Lung (tissue), 11 donors: ENCODE measurements at regions not wholly inside any gene's neighbourhood (a gene's known extent, or its start where the extent isn't known, plus 50 kb on each side); places are given as distances from the start of the nearest gene placed in this dataset.
"Not testable (repeated sequence)": the region's sequence is repeated elsewhere in the genome, so short reads cannot be mapped to it uniquely, and the experiment has no call there.

Source experiments
- ATAC-seq: fragments of 200-7000 bp; cut with Tn5 transposase; one replicate; pipeline ENCODE4 v1.9.1; 2020; ENCODE audit warnings: moderate number of reproducible peaks; ENCODE audit not compliant: insufficient read depth, low FRiP score
- DNase-seq, 3 donors: peaks; one replicate each; pipeline ENCODE4 v3.0.0-alpha.2; 2013 to 2017
- H3K27ac ChIP-seq, 2 donors: one replicate each; pipeline ENCODE4 v1.5.1; 2013; ENCODE audit warnings: mild to moderate bottlenecking in 2 of 2, moderate library complexity in 2 of 2, control low read depth in 1 of 2, inconsistent platforms in 1 of 2, low read depth in 1 of 2, low read length in 1 of 2
- H3K27me3 ChIP-seq, 3 donors: one replicate each; pipeline ENCODE4 v1.5.1; 2013; ENCODE audit warnings: low read length in 2 of 3; ENCODE audit not compliant: control insufficient read depth in 3 of 3, insufficient read depth in 3 of 3
- H3K36me3 ChIP-seq, 4 donors: one replicate each; pipeline ENCODE4 v1.5.1; 2013; ENCODE audit warnings: low read length in 4 of 4, mild to moderate bottlenecking in 1 of 4, moderate library complexity in 1 of 4; ENCODE audit not compliant: control insufficient read depth in 4 of 4, insufficient read depth in 4 of 4
- H3K4me1 ChIP-seq, 5 donors: one replicate each; pipeline ENCODE4 v1.5.1; 2013; ENCODE audit warnings: low read length in 5 of 5, mild to moderate bottlenecking in 2 of 5, moderate library complexity in 1 of 5; ENCODE audit not compliant: control insufficient read depth in 5 of 5, insufficient read depth in 5 of 5
- H3K4me3 ChIP-seq: one replicate; pipeline ENCODE4 v1.5.1; 2013; ENCODE audit warnings: mild to moderate bottlenecking, control low read depth, moderate library complexity
- H3K9ac ChIP-seq, 2 donors: one replicate each; pipeline ENCODE4 v1.5.1; 2013; ENCODE audit warnings: low read length in 2 of 2, control low read depth in 1 of 2; ENCODE audit not compliant: insufficient read depth in 1 of 2
- H3K9me3 ChIP-seq, 4 donors: one replicate each; pipeline ENCODE4 v1.5.1; 2013; ENCODE audit warnings: low read length in 3 of 4, mild to moderate bottlenecking in 1 of 4, moderate library complexity in 1 of 4; ENCODE audit not compliant: control insufficient read depth in 4 of 4, insufficient read depth in 3 of 4
- CTCF ChIP-seq: IDR thresholded peaks from 2 replicates; pipeline ENCODE4 v1.5.1; 2012; ENCODE audit warnings: mild to moderate bottlenecking; ENCODE audit errors: control extremely low read depth, extremely low read depth
- WGBS, 2 donors: extraction: QIAGEN DNeasy Blood & Tissue Kit; methylation state at CpG; one replicate each; pipeline ENCODE4 v1.1.7; 2013; 5-methylcytosine and 5-hydroxymethylcytosine counted together
- donor health status: control.
- donor health status: control.
- donor health status: Bipolar disorder and iron deficiency.
- donor health status: healthy.
- donor health status: DM: yes; HTN: yes; CAD: no.

- DNase-seq (no peak), ATAC-seq (no peak)
- WGBS, 2 donors, result 82 to 84% methylated on average over 7 of the region's 7 CpGs
- Histone ChIP-seq H3K4me3 (no peak overlapping the region), H3K9ac (no peak overlapping the region), H3K27ac (no peak overlapping the region), H3K9me3 (no peaks in the 10 kb centered on the region), H3K27me3 (no peaks in the 10 kb centered on the region), H3K36me3 (no peaks in the 10 kb centered on the region), H3K4me1 (no peaks in the 10 kb centered on the region)
- no peak for TF ChIP-seq CTCF
Observed at GRCh38 chr22:22733881-22734373, 89.5 kb downstream of the GGTLC2 start.

GRCh38 chr22:22734395-22735272, 90.2 kb downstream of the GGTLC2 start:
- not testable (repeated sequence) for DNase-seq, H3K4me1 ChIP-seq, H3K36me3 ChIP-seq, H3K9ac ChIP-seq, H3K27ac ChIP-seq, ATAC-seq, H3K9me3 ChIP-seq, H3K27me3 ChIP-seq, H3K4me3 ChIP-seq
- 78 to 88% methylated on average over 17 of the region's 17 CpGs for WGBS, 2 donors

GRCh38 chr22:22735276-22735675, 90.9 kb downstream of the GGTLC2 start:
- 83 to 90% methylated on average over 4 of the region's 4 CpGs for WGBS, 2 donors
- not testable (repeated sequence) for H3K4me3 ChIP-seq, DNase-seq, H3K4me1 ChIP-seq, H3K36me3 ChIP-seq, H3K27ac ChIP-seq, ATAC-seq, H3K9ac ChIP-seq, H3K9me3 ChIP-seq, H3K27me3 ChIP-seq

GRCh38 chr22:22735695-22736611, 91.5 kb downstream of the GGTLC2 start:
- H3K9ac ChIP-seq, result no peak overlapping the region
- no peak for TF ChIP-seq CTCF
- peaks cover 0 to 2% (median 0%) of the 10 kb centered on the region in 3 donors for H3K27me3 ChIP-seq
- H3K9me3 ChIP-seq, result no peaks in the 10 kb centered on the region
- ATAC-seq, result no peak
- H3K4me3 ChIP-seq, result no peak overlapping the region
- no peak overlapping the region for H3K27ac ChIP-seq
- peaks cover 0 to 7% (median 0%) of the 10 kb centered on the region in 5 donors for H3K4me1 ChIP-seq
- no peaks in the 10 kb centered on the region for H3K36me3 ChIP-seq
- no peak for DNase-seq
- WGBS, 2 donors, result 51 to 61% methylated on average over 3 of the region's 3 CpGs
